ENCODE measurements at regions not wholly inside any gene's neighbourhood (a gene's known extent, or its start where the extent isn't known, plus 50 kb on each side); places are given as distances from the start of the nearest gene placed in this dataset.

- CTCF ChIA-PET: no interaction called here
- Histone ChIP-seq H3K36me3 (ENCODE audit: insufficient read depth, low read length, poor library complexity, severe bottlenecking) (no peaks in the 10 kb centered on the region), H3K9me3 (ENCODE audit: low read depth, low read length, poor library complexity, severe bottlenecking) (no peaks in the 10 kb centered on the region), H3K27ac (ENCODE audit: low read depth, low read length, poor library complexity, severe bottlenecking) (no peak overlapping the region), H3K27me3 (replicated peaks; ENCODE audit: insufficient read depth, low read depth, low read length, poor library complexity) (no peaks in the 10 kb centered on the region), H3K4me1 (ENCODE audit: insufficient read depth, low read length, poor library complexity, severe bottlenecking) (no peaks in the 10 kb centered on the region), H3K4me3 (ENCODE audit: low read depth, low read length, poor library complexity, severe bottlenecking) (no peak overlapping the region)
- intact Hi-C loops (cut with micrococcal nuclease; ENCODE audit: unreplicated experiment): no loop called here
- POLR2A ChIA-PET (ENCODE audit: low non-redundant PET): no interaction called here
- BruUV-seq (replicated peaks): no TSS peak
- no peak for DNase-seq (ENCODE audit: low spot score)
- TF ChIP-seq, protein P1, sequence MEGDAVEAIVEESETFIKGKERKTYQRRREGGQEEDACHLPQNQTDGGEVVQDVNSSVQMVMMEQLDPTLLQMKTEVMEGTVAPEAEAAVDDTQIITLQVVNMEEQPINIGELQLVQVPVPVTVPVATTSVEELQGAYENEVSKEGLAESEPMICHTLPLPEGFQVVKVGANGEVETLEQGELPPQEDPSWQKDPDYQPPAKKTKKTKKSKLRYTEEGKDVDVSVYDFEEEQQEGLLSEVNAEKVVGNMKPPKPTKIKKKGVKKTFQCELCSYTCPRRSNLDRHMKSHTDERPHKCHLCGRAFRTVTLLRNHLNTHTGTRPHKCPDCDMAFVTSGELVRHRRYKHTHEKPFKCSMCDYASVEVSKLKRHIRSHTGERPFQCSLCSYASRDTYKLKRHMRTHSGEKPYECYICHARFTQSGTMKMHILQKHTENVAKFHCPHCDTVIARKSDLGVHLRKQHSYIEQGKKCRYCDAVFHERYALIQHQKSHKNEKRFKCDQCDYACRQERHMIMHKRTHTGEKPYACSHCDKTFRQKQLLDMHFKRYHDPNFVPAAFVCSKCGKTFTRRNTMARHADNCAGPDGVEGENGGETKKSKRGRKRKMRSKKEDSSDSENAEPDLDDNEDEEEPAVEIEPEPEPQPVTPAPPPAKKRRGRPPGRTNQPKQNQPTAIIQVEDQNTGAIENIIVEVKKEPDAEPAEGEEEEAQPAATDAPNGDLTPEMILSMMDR (conservative IDR thresholded peaks at IDR 0.05; ENCODE audit: low read depth, low read length): no peak
- no peak for TF ChIP-seq EZH2 (IDR thresholded peaks at IDR 0.05; ENCODE audit: borderline replicate concordance, low read depth, low read length, poor library complexity, severe bottlenecking)
Measured at GRCh38 chr7:118478236-118478635, 253.7 kb downstream of the ANKRD7 start.

DNA sequence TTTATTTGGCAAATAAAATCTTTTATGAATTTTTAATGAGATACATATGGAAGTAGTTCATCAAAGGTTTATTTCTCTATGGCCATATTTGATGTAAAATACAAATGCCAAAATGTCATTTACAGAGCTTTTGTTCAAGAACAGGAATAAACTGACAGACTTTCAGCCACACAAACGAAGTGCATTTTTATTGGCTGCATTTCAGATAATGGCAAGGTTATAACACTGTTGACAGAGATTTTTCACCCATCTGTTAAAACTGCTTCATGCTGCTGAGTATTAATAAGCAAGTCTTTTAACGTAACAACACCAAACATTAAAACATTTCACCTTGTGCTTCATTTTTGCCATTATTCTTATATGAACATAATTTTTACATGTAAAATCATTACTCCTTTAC is 254.4 kb downstream of the ANKRD7 start:
- DNase-seq (ENCODE audit: low spot score): no peak
- no peak overlapping the region for H3K4me3 ChIP-seq (ENCODE audit: low read depth, low read length, poor library complexity, severe bottlenecking)
- TF ChIP-seq, protein P1 (conservative IDR thresholded peaks at IDR 0.05; ENCODE audit: low read depth, low read length): no peak
- no peak for TF ChIP-seq EZH2 (IDR thresholded peaks at IDR 0.05; ENCODE audit: borderline replicate concordance, low read depth, low read length, poor library complexity, severe bottlenecking)
- intact Hi-C loops (cut with micrococcal nuclease; ENCODE audit: unreplicated experiment): no loop called here
- no peak overlapping the region for H3K27ac ChIP-seq (ENCODE audit: low read depth, low read length, poor library complexity, severe bottlenecking)
- no peaks in the 10 kb centered on the region for H3K27me3 ChIP-seq (replicated peaks; ENCODE audit: insufficient read depth, low read depth, low read length, poor library complexity)
- ChIA-PET POLR2A (ENCODE audit: low non-redundant PET) (no interaction called here), CTCF (no interaction called here)
- H3K4me1 ChIP-seq (ENCODE audit: insufficient read depth, low read length, poor library complexity, severe bottlenecking): no peaks in the 10 kb centered on the region
- no TSS peak for BruUV-seq (replicated peaks)
- no peaks in the 10 kb centered on the region for H3K9me3 ChIP-seq (ENCODE audit: low read depth, low read length, poor library complexity, severe bottlenecking)
- H3K36me3 ChIP-seq (ENCODE audit: insufficient read depth, low read length, poor library complexity, severe bottlenecking): no peaks in the 10 kb centered on the region

- no TSS peak for BruUV-seq (replicated peaks)
- Histone ChIP-seq H3K27me3 (replicated peaks; ENCODE audit: insufficient read depth, low read depth, low read length, poor library complexity) (no peaks in the 10 kb centered on the region), H3K27ac (ENCODE audit: low read depth, low read length, poor library complexity, severe bottlenecking) (no peak overlapping the region), H3K9me3 (ENCODE audit: low read depth, low read length, poor library complexity, severe bottlenecking) (no peaks in the 10 kb centered on the region), H3K4me3 (ENCODE audit: low read depth, low read length, poor library complexity, severe bottlenecking) (no peak overlapping the region), H3K4me1 (ENCODE audit: insufficient read depth, low read length, poor library complexity, severe bottlenecking) (no peaks in the 10 kb centered on the region), H3K36me3 (ENCODE audit: insufficient read depth, low read length, poor library complexity, severe bottlenecking) (no peaks in the 10 kb centered on the region)
- CTCF ChIA-PET: no interaction called here
- POLR2A ChIA-PET (ENCODE audit: low non-redundant PET): no interaction called here
- intact Hi-C loops (cut with micrococcal nuclease; ENCODE audit: unreplicated experiment): no loop called here
- TF ChIP-seq, protein P1 (conservative IDR thresholded peaks at IDR 0.05; ENCODE audit: low read depth, low read length): no peak
- no peak for TF ChIP-seq EZH2 (IDR thresholded peaks at IDR 0.05; ENCODE audit: borderline replicate concordance, low read depth, low read length, poor library complexity, severe bottlenecking)
- DNase-seq (ENCODE audit: low spot score): no peak
Measured at GRCh38 chr7:118492466-118492865, 268.0 kb downstream of the ANKRD7 start.

Data from A673 (cell line).